Ovary (tissue), 3 donors: ENCODE measurements at regions not wholly inside any gene's neighbourhood (a gene's known extent, or its start where the extent isn't known, plus 50 kb on each side); places are given as distances from the start of the nearest gene placed in this dataset.

Experiments
- EP300 ChIP-seq: sonication (generic); formaldehyde crosslinking; IDR thresholded peaks from one replicate; pipeline ENCODE4 v1.6.1; 2017; ENCODE audit warnings: antibody characterized with exemption
- POLR2A ChIP-seq: fragments of 450-650 bp; IDR thresholded peaks from one replicate; pipeline ENCODE4 v1.6.1; 2017; ENCODE audit warnings: antibody characterized with exemption, mild to moderate bottlenecking, moderate library complexity
- TF ChIP-seq, protein P1 (sequence below), 3 donors: fragments of 450-650 bp in 2 of 3; fragments of 200-600 bp in 1 of 3; IDR thresholded peaks; one replicate each; pipeline versions ENCODE4 v1.5.1 to v1.8.0; 2016 to 2022; ENCODE audit warnings: antibody characterized with exemption in 3 of 3, mild to moderate bottlenecking in 1 of 3
- donor health status: DM: no; HTN: no; CAD: no.

DNA sequence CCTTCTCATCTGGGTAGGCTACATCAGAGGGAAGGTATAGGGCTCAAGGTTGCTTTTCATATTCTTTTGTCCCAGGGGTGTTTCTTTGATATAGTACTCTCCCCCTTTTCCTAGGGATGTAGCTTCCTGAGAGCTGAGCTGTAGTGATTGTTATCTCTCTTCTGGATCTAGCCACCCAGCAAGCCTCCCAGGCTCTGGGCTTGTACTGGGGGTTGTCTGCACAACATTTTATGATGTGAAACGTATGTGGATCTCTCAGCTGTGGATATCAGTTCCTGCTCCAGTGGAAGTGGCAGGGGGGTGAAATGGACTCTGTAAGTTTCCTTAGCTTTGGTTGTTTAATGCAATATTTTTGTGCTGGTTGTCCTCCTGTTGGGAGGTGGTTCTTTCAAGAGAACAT is 437.3 kb upstream of the SYNCRIP start:
- TF ChIP-seq, protein P1, sequence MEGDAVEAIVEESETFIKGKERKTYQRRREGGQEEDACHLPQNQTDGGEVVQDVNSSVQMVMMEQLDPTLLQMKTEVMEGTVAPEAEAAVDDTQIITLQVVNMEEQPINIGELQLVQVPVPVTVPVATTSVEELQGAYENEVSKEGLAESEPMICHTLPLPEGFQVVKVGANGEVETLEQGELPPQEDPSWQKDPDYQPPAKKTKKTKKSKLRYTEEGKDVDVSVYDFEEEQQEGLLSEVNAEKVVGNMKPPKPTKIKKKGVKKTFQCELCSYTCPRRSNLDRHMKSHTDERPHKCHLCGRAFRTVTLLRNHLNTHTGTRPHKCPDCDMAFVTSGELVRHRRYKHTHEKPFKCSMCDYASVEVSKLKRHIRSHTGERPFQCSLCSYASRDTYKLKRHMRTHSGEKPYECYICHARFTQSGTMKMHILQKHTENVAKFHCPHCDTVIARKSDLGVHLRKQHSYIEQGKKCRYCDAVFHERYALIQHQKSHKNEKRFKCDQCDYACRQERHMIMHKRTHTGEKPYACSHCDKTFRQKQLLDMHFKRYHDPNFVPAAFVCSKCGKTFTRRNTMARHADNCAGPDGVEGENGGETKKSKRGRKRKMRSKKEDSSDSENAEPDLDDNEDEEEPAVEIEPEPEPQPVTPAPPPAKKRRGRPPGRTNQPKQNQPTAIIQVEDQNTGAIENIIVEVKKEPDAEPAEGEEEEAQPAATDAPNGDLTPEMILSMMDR (IDR thresholded peaks at IDR 0.05) = no peak
- TF ChIP-seq POLR2A (no peak), EP300 (no peak)
